Loucy (cell line): ENCODE measurements at regions not wholly inside any gene's neighbourhood (a gene's known extent, or its start where the extent isn't known, plus 50 kb on each side); places are given as distances from the start of the nearest gene placed in this dataset.

ENCODE experiments used
- H2AFZ ChIP-seq: fragments of 200-600 bp; sonication (generic); 2 replicates; pipeline ENCODE4 v1.6.0; 2016; ENCODE audit warnings: antibody characterized with exemption, mild to moderate bottlenecking, low read length, moderate library complexity
- H3F3A ChIP-seq: fragments of 200-600 bp; 2 replicates; pipeline ENCODE4 v1.6.0; 2016; ENCODE audit warnings: antibody characterized with exemption, low read depth, mild to moderate bottlenecking
- H3K27me3 ChIP-seq: fragments of 200-600 bp; sonication (generic); 2 replicates; pipeline ENCODE4 v1.6.1; 2014; ENCODE audit warnings: low read length, mild to moderate bottlenecking; ENCODE audit not compliant: insufficient read depth, poor library complexity, severe bottlenecking
- H3K36me3 ChIP-seq: fragments of 200-600 bp; sonication (generic); 2 replicates; pipeline ENCODE4 v1.6.1; 2016; ENCODE audit warnings: low read length; ENCODE audit not compliant: insufficient read depth
- H3K4me1 ChIP-seq: fragments of 200-600 bp; sonication (generic); 2 replicates; pipeline ENCODE4 v1.5.1; 2014; ENCODE audit warnings: low read length, mild to moderate bottlenecking; ENCODE audit not compliant: insufficient read depth, poor library complexity, severe bottlenecking
- H3K4me2 ChIP-seq: fragments of 200-600 bp; sonication (generic); 2 replicates; pipeline ENCODE4 v1.6.0; 2014; ENCODE audit warnings: antibody characterized with exemption, low read length, low read depth, mild to moderate bottlenecking; ENCODE audit not compliant: poor library complexity, severe bottlenecking
- H3K4me3 ChIP-seq: fragments of 200-600 bp; sonication (generic); 2 replicates; pipeline ENCODE4 v1.5.1; 2014; ENCODE audit warnings: low read length, mild to moderate bottlenecking, mixed read lengths; ENCODE audit not compliant: poor library complexity, severe bottlenecking
- H3K79me2 ChIP-seq: fragments of 200-600 bp; sonication (generic); 2 replicates; pipeline ENCODE4 v1.6.1; 2014; ENCODE audit warnings: low read length; ENCODE audit not compliant: insufficient read depth
- H3K9ac ChIP-seq: fragments of 200-600 bp; sonication (generic); 2 replicates; pipeline ENCODE4 v1.6.0; 2014; ENCODE audit warnings: mild to moderate bottlenecking, low read depth, low read length, moderate library complexity; ENCODE audit not compliant: poor library complexity, severe bottlenecking
- H3K9me2 ChIP-seq: fragments of 200-600 bp; sonication (generic); replicated peaks from 2 replicates; pipeline ENCODE4 v1.6.1; 2016; ENCODE audit warnings: low read depth, low read length, mixed read lengths
- H3K9me3 ChIP-seq: fragments of 200-600 bp; sonication (generic); 2 replicates; pipeline ENCODE4 v1.6.1; 2014; ENCODE audit warnings: mild to moderate bottlenecking, antibody characterized with exemption, low read length, low read depth; ENCODE audit not compliant: insufficient read depth
- H4K20me1 ChIP-seq: fragments of 200-600 bp; sonication (generic); 2 replicates; pipeline ENCODE4 v1.6.0; 2014; ENCODE audit warnings: antibody characterized with exemption, low read length, mild to moderate bottlenecking; ENCODE audit not compliant: insufficient read depth, poor library complexity, severe bottlenecking
- EZH2phosphoT487 ChIP-seq: fragments of 200-600 bp; IDR thresholded peaks from 2 replicates; pipeline ENCODE4 v1.6.1; 2018; ENCODE audit warnings: antibody characterized with exemption, mild to moderate bottlenecking, moderate library complexity, borderline replicate concordance
- TF ChIP-seq, protein P1 (sequence below): fragments of 200-600 bp; sonication (generic); conservative IDR thresholded peaks from 2 replicates; pipeline ENCODE4 v1.5.1; 2014; ENCODE audit warnings: mild to moderate bottlenecking, antibody characterized with exemption, low read length

DNA sequence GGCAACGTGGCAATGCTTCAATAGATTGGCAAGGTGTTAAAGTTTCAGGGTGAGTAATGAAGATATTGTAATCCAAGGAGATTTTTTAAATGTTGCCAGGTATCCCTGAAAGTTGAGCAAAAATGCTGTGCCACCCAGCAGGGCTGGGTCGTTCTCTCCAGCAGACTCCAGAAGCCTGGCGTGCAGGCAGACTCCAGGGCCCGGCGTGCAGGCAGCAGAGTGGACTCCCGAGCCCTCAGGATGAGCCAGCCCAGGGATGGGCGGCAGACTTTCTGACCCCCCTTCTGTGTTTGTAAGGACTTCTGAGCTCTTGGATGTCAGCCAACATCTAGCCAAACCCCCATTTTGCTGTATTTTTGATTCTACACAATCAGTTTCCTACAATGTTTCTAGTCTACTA lies 289.1 kb downstream of the ZNF516 start:
- no peaks in the 10 kb centered on the region for H3K9me2 ChIP-seq
- H3K4me3 ChIP-seq, result no peak overlapping the region
- no peak overlapping the region for H3K9ac ChIP-seq
- no peak for TF ChIP-seq EZH2phosphoT487
- TF ChIP-seq, protein P1, sequence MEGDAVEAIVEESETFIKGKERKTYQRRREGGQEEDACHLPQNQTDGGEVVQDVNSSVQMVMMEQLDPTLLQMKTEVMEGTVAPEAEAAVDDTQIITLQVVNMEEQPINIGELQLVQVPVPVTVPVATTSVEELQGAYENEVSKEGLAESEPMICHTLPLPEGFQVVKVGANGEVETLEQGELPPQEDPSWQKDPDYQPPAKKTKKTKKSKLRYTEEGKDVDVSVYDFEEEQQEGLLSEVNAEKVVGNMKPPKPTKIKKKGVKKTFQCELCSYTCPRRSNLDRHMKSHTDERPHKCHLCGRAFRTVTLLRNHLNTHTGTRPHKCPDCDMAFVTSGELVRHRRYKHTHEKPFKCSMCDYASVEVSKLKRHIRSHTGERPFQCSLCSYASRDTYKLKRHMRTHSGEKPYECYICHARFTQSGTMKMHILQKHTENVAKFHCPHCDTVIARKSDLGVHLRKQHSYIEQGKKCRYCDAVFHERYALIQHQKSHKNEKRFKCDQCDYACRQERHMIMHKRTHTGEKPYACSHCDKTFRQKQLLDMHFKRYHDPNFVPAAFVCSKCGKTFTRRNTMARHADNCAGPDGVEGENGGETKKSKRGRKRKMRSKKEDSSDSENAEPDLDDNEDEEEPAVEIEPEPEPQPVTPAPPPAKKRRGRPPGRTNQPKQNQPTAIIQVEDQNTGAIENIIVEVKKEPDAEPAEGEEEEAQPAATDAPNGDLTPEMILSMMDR, result no peak
- H4K20me1 ChIP-seq, result no peaks in the 10 kb centered on the region
- H3K36me3 ChIP-seq, result no peaks in the 10 kb centered on the region
- H3K79me2 ChIP-seq, result no peaks in the 10 kb centered on the region
- no peak overlapping the region for H3K4me2 ChIP-seq
- no peak overlapping the region for H2AFZ ChIP-seq
- H3K27me3 ChIP-seq, result no peaks in the 10 kb centered on the region
- no peaks in the 10 kb centered on the region for H3K4me1 ChIP-seq
- no peaks in the 10 kb centered on the region for H3K9me3 ChIP-seq
- no peaks in the 10 kb centered on the region for H3F3A ChIP-seq

DNA sequence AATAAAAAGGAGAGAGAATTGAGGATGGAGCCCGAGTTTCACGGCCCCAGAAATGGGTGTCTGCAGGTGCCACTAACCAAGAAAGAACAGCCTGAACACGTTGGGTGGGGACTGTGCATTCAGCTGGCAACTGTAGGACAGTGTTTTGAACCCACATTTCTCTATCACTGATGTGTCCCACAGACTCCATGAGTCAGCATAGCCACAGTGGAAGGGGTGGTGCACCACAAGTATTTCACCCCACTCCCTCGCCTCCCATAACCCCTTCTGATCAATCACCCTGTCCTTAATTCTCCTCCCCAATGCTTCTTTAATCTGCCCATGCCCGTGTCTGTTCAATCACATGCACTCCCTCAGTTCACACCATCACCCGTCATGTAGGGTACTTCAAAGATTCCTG lies 291.5 kb downstream of the ZNF516 start:
- no peaks in the 10 kb centered on the region for H3K4me1 ChIP-seq
- no peaks in the 10 kb centered on the region for H3K9me2 ChIP-seq
- H4K20me1 ChIP-seq, result no peaks in the 10 kb centered on the region
- no peak overlapping the region for H2AFZ ChIP-seq
- no peak for TF ChIP-seq EZH2phosphoT487
- TF ChIP-seq, protein P1, result no peak
- H3K4me3 ChIP-seq, result no peak overlapping the region
- H3K36me3 ChIP-seq, result no peaks in the 10 kb centered on the region
- H3K79me2 ChIP-seq, result no peaks in the 10 kb centered on the region
- H3K9ac ChIP-seq, result no peak overlapping the region
- H3K4me2 ChIP-seq, result no peak overlapping the region
- H3F3A ChIP-seq, result no peaks in the 10 kb centered on the region
- no peaks in the 10 kb centered on the region for H3K9me3 ChIP-seq
- no peaks in the 10 kb centered on the region for H3K27me3 ChIP-seq

DNA sequence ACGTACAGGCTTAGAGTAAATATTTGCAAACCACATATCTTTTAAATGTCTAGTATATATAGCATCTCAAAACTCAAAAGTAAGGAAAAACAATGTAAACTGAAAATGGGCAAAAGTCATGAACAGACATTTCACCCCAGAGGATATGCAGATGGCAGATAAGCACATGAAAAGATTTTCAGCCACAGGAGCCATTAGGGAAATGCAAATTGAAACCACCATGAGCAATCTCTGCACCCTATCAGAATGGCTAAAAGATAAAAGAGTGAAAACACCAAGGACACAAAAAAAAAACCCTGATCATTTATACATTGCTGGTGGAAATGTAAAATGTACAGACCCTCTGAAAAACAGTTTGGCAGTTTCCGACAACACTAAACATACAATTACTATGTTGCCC lies 292.7 kb downstream of the ZNF516 start:
- no peaks in the 10 kb centered on the region for H3K9me3 ChIP-seq
- no peak overlapping the region for H3K9ac ChIP-seq
- TF ChIP-seq EZH2phosphoT487, result no peak
- TF ChIP-seq, protein P1, result no peak
- H3K36me3 ChIP-seq, result no peaks in the 10 kb centered on the region
- H3F3A ChIP-seq, result no peaks in the 10 kb centered on the region
- no peak overlapping the region for H3K4me3 ChIP-seq
- no peaks in the 10 kb centered on the region for H3K79me2 ChIP-seq
- H3K27me3 ChIP-seq, result no peaks in the 10 kb centered on the region
- no peaks in the 10 kb centered on the region for H4K20me1 ChIP-seq
- H3K4me2 ChIP-seq, result no peak overlapping the region
- no peaks in the 10 kb centered on the region for H3K4me1 ChIP-seq
- H3K9me2 ChIP-seq, result no peaks in the 10 kb centered on the region
- H2AFZ ChIP-seq, result no peak overlapping the region
